Activated naive CD4-positive, alpha-beta T cell treated with anti-CD3 and anti-CD28 coated beads, Interleukin-2, amount 50 U/mL, for 16 hours (primary cell): ENCODE measurements at regions not wholly inside any gene's neighbourhood (a gene's known extent, or its start where the extent isn't known, plus 50 kb on each side); places are given as distances from the start of the nearest gene placed in this dataset.

ENCODE experiments used
- DNase-seq: peaks from one replicate; pipeline ENCODE4 v3.0.0-alpha.2; 2020

DNA sequence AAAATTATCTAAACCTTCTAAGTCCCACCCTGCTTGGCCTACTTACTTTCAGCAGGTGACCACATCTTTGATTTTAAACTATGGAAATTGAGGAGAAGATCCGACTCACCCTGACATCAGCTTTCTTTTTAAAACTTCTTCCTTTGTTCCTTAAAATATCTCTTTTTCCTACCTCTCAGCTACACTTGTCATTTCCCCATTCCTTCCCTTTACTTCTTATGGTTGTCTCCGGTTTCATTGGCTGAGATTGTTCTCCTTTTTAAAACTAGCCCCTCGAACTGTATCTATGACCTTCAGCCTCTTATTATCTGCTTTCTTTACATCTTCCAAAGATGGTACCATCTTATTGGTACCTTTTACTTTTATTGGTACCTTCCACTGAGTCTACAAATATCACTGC is 87.8 kb upstream of the NRIP1 start:
- no peak for DNase-seq

DNA sequence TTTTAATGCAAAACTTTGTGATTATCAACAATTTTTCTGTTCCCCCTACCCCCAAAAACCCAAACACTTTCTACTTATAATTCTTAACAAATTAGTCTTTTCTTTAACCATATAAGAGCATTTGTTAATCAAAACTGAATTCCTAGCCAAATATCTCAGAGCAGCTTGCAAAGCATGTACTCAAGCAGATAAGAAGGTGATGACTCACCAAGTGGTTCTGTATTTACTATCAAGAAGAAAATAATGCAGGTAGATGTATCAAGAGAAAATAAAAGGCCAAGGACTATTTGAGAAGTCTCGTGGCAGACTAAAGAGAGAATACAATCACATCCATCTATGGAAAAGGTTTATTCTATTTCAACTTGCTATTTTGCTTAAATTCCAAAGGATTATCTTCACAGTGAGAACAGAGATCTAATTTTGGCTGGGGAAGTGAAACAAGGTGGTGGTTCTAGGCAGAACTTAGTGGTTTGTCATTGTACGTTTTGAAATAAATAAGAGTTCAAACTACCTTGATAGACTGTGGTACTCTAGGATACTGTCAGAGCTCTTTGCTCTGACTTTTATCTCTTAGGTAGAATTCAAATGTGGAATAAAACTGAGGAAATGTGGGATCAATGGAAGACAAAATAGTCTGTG is 94.7 kb upstream of the NRIP1 start:
- no peak for DNase-seq

DNA sequence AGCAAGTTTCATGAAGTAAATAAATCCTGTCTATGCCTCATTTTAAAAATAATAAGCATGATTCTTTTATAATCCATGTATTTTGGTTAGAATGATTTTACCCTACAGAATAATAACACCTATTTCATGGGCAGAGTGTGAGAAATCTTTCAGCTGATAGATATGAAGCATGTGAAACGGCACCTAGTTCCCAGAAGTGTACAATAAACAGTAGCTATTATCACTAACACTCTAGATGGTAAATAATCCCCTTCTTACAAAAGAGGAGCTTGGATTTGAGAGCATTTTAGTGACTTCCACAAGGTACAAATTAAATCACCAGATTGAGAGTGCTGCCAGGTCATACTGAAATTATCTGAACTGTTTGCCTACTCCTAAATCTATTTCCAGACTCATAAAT is 95.3 kb upstream of the NRIP1 start:
- no peak for DNase-seq

DNA sequence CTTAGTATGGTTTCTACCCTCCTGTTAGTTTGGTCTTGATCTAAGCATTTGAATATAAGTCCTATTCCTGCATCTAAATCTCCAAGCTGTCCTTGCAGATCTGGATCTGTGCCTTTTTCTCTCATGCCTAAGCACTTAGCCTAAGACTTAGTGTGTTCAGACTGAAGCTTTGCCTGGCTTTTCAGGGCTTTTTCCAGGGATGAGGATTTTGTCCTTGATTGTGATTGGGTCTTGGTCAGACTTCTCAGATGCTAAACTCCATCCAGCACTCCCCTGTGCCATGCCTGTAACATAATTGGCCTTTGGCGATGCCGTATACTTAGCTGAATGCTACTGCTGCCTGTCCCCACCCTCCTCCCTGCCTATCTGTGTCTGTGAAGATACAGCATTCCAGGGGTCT is 98.1 kb upstream of the NRIP1 start:
- DNase-seq = no peak

DNA sequence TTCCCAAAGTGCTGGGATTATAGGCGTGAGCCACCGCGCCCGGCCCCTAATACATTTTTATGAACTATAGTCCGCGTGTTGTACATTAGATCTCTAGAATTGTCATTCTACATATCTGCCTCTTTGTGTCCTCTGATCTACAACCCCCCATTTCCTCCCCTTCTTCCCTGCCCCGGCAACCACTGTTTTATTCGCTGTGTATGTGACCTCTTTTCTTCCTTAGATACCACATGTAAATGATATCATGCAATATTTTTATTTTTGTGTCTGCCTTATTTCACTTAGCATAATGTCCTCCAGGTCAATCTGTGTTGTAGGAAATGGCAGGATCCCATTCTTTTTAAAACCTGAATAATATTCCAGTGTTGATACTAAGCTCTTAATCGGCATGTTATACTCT is 99.5 kb upstream of the NRIP1 start:
- no peak for DNase-seq

DNA sequence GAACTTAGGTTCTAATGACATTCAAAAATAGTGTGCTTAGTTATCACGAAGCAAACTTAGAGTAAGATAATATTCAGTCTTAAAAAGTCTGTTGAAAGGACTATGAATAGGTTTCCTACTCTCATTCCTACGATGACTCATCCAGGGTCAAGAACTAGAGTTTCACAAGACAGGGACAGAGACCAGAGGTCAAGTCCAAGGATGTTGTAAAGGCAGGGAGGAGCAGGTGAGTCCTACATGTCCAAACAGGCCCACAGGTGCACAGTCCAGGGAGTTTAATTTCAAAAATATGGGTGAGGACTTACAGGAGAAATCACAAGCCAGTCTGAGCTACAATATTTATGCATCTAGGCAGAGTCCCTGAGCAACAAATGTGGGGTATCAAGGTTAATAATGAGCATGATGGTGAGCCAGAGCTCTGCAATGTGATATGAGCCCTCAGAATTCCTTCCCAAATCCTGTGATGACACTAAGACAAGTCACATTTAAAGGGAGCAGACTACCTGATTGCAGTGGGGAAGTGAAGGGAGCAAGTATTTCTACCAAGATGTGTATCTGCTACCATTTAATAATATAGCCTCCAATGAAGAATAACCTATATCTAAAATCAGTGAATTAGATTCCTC is 100.0 kb upstream of the NRIP1 start:
- DNase-seq = no peak

DNA sequence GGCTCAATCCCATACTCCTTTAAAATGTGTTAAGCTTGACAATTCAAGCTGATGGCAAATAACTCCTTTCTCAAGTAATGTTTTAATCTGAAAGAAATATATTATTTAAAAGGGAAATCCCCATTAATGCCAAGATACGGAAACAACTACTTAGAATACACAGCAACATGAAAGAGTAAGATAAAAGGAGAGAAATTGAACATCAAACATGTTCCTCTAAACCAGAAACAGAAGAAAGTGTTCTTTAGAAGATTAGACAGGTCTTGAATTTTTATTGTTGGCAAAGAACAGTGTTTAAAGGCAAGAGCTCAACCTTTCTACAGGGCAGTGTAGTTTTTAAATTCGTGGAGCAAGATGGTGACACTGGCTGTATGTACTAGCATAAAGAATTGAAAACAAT is 105.8 kb upstream of the NRIP1 start:
- no peak for DNase-seq

DNA sequence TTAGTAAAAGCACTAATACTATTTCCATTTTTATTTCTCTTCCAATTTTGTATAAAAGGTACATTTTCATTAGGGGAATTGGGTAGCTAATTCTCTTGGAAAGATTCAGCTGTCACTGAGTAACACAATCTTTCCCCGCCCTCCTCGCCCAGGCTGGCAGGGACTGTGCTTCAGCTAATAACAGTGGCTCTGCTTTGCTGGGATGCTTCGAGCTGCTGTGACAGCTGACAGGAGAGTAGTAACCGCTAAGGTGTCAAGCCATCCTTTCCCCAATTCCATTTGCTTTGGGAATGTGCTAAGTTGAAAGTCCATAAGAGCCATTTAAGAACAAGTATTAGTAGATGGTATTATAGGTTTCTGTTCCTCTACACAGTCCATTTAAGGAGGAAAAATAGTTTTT is 106.7 kb upstream of the NRIP1 start:
- no peak for DNase-seq

DNA sequence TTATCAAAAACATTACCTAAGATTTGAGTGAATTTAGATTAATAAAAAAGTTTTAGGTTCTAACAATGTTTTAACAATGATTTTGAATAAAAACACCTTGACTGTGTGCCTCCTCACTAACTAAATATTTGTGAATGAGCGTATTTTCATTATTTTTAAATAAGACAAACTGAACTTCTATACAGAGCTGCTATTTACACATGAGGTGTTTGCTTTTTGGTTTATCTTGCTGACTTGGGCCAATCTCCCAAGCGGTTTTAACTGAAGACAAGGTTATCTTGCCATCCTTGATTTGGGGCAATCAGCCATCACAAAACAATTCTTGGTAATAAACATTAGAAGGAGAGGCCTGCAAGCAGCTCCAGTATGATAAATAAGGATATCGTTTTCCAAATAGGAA is 108.2 kb upstream of the NRIP1 start:
- DNase-seq = no peak

DNA sequence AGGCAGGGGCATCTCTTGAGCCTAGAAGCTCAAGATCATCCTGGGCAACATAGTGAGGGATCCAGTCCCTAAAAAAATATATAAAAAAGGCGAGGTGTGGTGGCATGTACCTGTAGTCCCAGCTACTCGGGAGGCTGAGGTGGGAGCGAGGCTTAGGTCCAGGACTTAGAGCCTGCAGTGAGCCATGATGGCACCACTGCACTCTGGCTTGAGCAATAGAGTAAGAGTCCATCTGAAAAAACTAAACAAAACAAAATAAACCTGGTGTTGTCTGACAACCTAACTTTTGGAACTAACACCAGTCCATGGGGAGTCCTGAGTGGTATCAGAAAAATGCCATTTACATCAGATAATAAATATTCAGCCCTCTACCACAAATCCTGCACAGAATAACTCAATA is 110.1 kb upstream of the NRIP1 start:
- DNase-seq = no peak

DNA sequence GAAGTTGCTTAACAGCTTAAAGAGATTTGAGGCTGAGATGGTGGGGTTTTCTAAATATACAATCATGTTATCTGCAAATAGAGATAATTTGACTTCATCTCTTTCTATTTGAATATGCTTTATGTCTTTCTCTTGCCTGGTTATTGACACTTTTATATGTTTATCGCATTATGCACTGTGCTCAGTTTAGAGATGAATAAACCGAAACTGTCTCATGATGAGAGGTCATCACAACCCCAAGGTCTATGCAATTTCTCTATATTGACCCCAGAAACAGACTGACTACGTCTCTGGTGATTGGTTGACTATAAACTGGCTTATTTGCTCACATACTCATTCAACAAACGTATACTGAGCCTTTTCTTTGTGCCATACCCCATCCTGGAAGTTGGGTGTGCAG is 117.9 kb upstream of the NRIP1 start:
- DNase-seq = no peak

DNA sequence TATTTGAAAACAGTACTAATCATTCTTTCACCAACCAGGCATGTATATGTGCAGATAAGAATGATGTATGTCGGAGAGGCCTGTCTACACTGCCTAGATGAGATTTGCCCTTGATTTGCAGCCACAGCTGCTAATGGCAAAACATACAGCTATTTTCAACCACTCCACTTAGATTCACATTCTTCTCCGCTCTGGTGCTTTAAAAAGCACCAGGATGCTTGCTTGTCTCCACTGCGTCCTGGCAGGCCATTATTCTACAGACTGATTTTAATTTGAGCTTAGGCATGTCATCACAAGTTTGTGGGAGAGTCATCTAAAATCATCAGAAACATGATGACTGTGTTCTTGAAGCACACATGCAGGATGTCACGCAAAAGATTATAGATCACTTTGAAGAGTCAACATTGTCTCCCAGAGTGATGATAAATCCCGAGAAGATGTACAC is 119.0 kb upstream of the NRIP1 start:
- DNase-seq = no peak

DNA sequence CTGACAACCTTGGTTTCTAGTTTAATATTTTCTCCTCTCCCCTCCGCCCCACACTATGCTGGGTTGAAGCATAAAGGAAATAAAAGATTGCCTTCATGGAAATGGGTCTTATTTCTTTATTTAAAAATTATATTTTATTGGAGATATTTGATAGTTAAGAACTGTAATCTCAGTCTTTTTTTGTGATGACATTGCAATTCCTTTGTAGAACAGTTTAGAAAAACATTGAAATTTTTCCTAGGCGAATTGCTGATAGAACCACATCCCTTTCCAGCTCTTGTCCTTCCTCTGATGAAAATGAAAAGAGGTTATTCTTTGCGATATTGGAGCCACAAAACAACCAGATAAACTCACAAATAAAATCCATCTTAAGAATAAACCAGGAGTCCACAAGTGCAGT is 125.6 kb upstream of the NRIP1 start:
- DNase-seq = no peak

DNA sequence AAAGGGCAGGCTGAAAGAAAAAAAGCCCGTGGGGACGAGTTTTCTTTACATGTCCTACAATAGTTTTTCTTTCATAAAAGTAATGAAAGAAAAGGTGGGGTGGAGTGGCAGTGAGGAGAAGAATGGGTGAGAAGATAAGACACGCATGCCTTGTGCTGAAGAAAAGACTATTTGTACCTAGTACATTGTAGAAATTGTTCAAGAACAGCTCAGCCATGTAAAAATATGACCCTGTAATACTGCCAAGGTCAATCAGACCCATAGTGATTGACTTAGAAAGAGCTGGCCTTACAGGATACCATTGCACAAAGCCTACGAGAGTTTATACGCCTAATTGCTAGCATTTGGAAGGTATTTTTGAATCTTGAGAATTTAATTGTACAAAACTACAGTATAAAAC is 126.0 kb upstream of the NRIP1 start:
- no peak for DNase-seq

DNA sequence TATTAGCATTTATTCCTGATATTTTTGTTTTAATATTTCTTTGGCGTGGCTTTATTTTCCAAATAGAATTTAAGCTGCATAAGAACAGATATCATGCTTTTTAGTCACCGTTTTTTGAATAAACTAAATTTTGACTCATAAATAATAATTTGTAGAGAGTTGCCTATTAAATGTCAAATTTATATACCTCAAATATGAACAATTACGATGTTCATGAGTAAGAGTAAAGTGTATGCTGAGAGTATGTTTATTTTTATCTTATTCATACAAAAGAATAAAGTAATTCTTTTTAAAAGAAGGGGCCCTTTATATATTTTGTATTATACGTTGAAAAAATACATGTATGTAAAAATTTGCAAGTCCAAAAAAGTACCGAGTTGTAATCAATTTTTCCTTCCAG is 126.5 kb upstream of the NRIP1 start:
- DNase-seq = no peak

DNA sequence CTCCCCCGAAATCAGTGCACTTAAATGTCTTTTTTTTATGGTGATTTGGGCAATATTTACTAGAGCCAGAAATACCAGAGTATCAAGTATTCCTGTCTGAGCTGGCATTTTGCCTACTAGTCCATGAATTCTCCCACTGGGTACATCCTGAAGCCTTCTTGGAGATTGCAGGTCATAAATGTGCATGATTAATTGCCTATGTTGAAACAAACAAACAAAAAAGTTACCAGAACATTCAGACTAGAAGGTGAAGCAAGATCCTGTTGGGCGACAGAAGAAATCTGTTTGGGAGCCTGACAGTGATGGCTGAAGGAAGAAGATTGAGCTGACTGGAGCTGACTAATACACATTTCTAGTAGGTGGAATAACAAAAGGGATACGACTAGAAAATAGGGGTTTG is 127.4 kb upstream of the NRIP1 start:
- DNase-seq = no peak

DNA sequence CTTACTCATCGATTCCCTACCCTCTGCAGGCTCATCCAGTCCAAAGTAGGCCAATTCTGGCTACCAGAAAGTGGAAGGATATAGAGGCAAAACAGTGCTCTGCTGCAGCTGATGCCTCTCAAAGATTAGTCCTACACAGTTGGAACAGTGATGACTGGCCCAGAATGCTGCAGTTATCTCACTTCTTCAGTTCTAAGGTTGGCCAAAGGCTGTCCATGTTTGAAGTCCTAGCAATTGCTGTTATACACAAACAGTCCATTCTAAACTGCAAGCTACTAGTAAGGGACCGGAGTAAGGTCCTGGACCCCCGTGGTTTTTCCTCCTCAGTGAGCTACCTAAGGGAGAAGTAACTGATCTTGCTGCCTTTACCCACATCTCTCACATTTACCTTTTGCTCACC is 129.1 kb upstream of the NRIP1 start:
- no peak for DNase-seq

DNA sequence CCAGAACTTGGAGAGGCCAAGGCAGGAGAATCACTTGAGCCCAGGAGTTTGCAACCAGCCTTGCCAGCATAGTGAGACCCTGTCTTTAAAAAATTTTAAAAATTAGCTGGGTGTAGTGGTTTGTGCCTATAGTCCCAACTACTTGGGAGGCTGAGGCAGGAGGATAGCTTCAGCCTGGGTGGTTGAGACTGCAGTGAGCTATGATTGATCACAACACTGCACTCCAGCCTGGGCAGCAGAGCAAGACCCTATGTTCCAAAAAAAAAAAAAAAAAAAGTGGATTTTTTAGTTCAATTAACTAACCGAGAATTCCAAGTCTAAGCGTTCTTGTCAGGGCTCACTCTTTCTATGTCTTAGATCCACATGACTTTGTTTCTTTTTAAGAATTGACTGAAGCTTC is 130.3 kb upstream of the NRIP1 start:
- DNase-seq = no peak

DNA sequence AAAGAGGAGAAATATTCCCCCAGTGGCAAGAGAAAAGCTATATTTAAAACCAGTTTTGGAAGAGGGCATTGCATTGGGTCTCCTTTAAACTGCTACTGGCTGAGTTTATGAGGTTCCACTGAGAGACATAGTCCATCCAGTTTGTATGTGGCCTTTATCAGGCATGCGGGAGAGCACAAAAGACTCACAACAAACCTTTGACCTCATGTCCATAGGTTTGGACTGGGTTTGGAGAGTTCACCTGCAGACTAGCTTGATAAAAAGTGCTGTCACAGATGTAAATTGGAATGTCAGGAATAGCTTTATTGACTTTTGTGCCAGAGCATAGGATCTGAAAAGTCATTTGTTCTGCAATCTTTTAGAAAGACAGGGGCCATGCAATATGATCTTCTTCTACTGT is 131.0 kb upstream of the NRIP1 start:
- DNase-seq = no peak

DNA sequence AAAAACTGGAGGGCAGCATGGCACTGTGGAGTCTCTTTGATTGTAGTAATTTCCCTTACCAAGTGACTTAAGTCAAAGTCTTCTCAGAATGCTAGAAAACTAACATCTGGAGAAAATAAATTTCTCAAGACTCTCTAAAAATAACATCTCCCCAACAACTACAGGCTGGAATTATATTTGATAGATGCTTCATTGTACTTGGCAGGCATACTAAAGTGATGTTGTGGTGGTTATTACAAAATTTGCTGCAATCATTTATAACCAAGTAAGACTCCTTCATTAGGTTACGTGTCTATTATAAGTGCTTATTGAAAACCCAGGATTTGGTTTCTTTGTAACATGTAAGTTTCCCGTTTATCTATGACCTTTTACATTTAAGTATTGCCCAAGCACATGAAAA is 132.9 kb upstream of the NRIP1 start:
- DNase-seq = no peak

DNA sequence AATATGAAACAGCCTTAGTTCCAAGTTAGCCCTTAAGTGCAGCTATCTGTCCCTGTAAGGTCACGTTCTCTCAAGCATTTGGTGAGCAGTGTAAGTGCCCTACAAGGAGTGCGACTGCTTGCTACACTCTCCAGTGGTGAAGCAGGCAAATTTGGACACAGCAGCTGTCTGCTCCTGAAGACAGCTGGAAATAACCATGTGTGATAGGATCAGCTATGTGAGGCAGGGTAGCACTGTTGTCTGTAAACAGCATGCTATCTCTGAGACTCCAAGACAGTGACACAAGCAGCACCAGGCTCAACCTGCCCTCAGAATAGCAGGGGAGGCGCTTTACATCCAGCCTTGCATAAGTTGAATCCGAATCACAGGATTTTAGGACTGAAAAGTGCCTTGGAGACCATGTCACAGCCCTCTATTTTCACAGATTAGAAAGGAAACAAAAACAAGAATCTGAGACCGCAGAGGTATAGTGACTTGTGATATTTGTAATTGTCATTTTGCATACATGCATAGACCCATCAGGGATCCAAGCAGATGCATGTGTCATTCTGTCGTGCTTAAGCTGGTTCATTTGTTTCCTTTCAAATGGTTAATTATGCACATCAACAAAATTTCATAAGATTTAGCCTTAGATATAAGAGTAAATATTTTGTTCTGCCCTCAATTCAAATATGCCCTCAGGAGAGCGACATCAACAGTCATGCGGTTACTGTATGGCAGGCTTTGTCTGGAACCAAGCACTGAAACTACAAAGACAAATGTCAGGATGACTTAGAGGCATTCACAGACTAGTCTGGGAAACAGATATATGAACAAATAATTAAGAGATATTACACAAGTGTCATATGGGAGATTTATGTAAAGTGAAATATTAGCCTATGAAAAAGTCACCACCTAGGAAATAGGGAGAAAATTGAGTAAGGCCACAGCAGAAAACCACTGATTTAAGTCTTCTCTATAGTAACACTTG is 134.9 kb upstream of the NRIP1 start:
- no peak for DNase-seq

DNA sequence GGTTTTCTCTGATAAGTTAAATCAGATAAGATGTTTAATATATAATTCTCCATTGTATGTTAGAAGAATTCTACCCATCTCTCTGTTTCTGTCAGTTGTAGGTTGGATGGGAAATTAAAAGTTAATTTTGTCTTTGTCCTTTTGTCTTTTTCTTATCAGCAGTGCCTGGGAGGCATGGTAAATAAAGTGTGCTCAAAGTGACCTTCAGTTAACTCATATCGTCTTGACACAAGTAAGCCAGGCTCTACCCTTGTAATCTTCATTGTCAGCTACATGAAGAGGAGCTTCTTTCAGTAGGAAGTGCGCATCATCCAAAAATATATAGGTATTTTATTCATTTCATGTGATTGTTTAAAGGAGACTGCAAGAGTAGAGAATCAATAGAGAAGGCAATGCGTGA is 138.9 kb upstream of the NRIP1 start:
- DNase-seq = no peak

DNA sequence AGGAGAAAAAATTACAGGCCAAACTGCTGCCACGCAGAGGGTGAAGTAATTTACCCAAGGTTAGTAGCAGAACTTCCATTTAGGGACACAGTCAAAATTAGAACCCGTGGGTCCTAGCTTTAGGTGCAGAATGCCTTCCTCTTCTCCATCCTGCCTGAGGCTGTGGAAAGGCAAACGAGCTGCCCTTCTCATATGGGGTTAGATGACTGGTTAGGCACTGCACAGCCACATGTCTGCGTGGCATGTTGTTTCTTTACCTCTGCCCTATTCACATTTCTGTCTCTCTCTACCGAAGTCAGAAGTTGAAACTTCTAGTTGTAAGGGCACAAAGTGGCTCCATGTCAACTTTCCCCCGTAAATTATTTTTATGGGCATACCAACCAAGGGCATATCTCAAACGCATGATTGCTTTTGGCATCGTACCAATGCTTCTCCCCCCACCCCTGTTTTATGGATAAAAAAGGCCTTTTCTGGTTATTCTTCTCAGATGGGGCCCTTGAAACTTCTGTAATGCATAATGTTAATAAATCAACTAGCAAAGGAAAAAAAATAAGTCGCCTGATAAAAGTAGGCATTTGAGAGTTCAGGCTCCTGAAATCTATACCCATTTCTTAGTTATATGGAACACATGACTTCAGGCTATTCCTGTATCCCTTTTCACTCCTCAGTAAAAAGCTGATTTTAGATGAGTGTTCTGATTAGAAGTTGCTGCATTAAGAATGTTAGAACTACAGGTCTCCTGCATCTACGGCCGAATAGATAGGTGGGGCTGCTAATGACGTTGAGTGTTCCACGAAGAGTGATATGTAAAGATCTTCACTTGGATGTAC is 139.6 kb upstream of the NRIP1 start:
- DNase-seq = no peak
